HG02642 (cell line): ENCODE measurements at regions not wholly inside any gene's neighbourhood (a gene's known extent, or its start where the extent isn't known, plus 50 kb on each side); places are given as distances from the start of the nearest gene placed in this dataset.

ENCODE experiments used
- ATAC-seq: cut with Tn5 transposase; IDR thresholded peaks from one replicate; pipeline ENCODE4 v1.9.1; 2021; ENCODE audit warnings: mild to moderate bottlenecking; ENCODE audit not compliant: unreplicated experiment, poor library complexity

DNA sequence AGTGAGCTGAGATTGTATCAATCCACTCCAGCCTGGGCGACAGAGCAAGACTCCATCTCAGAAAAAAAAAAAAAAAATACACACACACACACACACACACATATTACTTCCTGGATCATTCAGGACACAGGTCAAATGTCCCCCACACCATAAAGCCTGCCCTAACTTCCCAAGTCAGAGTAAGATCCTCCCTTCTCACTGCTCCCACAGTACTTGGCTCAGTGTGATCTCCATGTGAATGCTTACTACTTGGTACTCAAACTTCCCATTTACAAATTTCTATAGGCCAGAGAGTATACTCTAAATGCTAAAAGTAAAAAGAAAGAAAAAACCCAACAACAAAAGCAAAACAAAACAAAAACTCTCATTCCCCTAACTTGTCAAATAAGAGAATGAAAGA, 386.8 kb downstream of the SLITRK6 start:
- ATAC-seq, result no peak

DNA sequence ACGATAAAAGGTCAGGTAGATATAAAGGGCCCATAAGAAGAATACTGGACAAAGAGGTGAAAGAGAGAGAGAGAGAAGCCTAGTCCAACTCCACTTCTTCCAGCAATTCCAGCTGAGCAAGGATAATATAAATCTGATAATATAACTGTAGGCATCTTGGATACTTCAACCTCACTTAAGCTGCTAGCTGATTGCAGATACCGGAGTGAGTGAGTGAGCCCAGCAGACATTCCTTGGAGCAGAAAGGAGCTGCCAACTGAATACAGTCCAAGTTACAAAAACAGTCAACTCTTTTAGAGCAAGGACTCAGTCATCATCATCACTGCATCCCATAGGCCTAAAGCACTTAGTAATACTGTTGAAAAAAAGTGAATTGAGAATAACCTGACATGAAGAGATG, 387.6 kb downstream of the SLITRK6 start:
- no peak for ATAC-seq

DNA sequence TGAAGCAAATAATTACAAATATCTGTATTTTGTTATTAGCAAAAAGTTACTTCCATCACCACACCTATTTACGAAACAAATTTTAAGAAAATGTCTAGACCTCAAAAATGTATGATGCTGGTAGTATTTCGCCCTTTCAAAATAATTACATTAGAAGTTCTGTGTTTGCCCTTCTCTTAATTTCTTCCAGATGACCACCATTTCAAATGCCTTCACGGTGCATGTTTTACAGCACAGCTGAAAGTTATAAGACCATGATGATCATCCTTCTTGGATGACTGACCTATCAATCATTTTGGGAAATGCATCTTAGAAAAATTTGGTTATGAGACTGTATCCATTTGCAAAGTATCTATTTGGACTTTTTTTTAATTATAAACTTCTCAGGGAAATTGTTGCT, 390.8 kb downstream of the SLITRK6 start:
- no peak for ATAC-seq

DNA sequence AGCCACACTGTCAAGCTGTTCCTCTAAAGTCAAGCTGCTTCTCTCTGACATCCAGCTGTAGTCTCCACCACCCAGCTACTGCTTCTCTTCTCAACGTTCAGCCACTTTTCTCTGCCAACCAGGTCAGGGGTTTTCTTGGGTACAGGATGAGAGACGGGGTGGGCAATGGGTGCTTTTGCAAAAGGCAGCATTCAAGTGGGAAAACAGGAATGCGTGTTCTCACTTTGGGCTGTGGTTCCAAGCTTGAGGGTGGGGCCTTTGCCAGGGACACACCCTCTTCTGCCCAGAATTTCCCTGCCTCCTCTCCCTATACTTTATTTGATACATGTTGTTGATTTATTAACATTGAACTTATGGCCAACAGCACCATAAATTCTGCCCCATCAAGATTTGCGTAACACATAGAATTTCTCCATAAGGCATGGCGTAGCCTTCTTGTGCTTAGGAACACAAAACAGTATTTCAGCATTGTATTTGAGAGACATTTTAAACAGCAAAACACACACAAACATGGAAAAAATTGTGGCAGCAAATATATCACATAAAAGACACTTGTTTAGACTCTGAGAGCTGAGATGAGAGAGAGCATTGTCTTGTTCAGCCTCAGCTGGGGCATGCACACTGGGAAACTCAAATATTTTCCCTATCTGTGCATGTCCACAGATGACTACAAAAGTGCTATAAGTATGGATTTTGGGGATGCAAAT, 392.8 kb downstream of the SLITRK6 start:
- no peak for ATAC-seq

DNA sequence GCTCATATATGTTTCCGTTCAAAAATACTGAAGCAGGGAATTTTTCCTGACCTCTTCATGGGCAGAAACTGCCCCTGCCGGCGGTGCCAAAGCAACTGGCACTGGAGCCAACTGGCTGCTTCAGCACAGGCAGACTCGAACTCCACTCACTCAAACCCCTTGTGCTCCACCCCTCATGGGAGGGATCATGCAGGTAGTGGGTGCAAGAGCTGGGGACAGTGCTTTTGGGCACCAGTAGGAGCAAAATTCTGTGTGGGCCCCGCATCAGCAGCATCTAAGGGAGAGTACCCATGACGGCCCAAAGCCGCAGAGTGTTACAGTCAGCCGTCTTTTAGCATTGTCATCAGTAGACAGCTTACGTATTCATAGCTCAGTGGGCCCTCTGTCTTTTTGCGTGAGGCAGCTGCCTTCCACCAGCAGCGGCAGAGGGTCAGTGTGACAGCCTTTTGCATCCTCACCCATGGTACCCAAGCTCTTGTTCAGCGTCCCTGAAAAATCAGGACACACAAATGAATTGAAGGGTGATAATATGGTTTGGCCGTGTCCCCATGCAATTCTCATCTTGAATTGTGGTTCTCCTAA, 393.8 kb downstream of the SLITRK6 start:
- ATAC-seq, result no peak

DNA sequence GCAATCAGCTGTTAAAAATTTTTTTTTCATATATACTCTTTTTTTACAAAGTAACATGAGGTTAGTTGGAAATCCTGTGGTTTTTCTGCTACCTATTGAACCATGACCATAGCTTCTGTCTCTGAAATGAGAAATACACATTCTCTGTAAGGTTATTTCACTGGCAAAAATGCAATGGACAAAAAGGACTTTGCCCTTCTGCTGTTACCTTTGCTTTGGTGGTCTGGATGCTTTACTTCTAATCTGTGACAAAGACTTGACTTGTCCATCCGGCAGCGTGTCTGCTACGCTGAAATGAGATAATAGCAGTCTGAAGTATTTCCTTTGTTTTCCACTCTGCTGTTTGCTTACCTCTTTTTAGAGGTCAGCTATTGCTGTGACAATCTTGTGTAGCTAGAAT, 412.8 kb downstream of the SLITRK6 start:
- ATAC-seq, result no peak

DNA sequence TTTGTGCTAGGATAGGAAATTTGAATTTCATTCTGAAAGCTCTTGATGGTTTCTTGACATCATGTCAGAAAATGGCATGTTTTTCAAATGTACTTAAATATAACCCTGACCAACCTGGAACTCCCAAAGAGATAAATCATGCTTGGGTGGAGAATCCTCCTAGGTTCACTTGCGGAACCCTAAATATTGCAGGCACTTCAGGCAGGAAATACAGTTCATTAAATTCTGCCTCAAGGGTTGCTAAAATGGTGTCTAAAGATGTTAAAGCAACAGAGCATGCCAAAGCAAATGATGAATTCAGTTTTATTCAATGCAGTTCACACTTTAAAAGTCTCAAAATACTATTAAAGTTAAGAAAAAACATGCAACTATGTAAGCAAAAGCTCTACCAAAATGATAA, 415.9 kb downstream of the SLITRK6 start:
- ATAC-seq, result no peak

DNA sequence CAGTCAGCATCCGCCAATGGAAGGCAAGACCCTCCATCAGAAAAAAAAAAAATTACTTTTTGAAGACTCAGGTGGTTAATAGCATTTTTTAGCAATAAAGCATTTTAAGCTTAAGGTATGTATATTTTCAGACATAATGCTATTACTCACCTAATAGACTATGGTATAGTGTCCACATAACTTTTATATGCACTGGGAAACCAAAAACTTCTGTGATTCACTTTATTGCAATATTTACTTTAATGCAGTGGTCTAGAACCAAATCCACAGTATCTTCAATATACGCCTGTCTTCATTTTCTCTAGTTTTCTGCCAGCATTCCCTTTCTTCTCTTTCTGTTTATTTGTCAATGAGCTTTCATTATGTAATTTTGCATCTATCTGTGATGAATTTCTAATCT, 418.1 kb downstream of the SLITRK6 start:
- no peak for ATAC-seq

DNA sequence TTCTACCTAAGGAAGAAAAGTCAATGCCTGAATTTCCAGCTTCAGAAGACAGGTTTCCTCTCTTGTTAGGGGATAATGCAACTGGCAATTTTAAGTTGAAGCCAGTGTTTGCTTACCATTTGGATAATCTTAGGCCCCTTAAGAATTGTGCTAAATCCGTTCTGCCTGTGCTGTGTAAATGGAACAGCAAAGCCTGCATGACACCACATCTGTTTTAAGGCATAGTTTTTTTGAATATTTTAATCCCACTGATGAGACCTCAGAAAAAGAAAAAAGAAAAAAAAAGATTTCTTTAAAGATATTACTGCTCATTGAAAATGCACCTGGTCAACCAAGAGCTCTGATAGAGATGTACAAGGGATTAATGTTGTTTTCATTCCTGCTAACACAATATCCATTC, 419.2 kb downstream of the SLITRK6 start:
- ATAC-seq, result no peak

DNA sequence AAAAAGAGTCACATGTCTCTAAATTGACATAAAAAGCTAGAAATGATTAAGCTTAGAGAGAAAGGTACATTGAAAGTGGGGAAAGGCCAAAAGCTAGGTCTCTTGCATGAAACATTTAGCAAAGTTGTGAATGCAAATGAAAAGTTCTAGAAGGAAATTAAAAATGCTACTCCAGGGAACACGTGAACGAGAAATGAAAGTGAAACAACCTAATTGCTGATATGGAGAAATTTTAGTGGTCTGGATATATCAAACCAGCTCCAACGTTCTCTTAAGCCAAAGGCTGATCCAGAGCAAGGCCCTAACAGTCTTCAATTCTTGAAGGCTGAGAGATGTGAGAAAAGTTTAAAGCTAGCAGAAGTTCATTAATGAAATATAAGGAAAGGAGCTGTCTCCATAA, 419.8 kb downstream of the SLITRK6 start:
- no peak for ATAC-seq

DNA sequence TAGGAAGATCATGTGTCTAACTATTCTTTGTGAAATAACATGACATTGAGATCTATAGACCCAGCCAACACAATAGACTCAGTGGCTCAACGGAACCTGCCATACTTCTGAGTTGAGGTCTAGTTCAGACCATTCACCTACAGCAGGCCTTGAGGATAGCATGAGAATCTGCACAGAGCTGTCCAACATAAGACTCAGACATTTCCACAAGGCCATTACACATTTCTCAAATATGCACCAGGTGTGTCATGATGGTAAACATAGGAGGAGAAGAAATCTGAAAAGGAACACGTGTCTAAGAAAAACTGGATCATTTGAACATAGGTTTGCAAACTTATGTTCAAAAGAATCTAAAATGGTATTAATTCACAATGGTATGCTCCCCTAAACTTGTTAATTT, 421.4 kb downstream of the SLITRK6 start:
- ATAC-seq, result no peak

DNA sequence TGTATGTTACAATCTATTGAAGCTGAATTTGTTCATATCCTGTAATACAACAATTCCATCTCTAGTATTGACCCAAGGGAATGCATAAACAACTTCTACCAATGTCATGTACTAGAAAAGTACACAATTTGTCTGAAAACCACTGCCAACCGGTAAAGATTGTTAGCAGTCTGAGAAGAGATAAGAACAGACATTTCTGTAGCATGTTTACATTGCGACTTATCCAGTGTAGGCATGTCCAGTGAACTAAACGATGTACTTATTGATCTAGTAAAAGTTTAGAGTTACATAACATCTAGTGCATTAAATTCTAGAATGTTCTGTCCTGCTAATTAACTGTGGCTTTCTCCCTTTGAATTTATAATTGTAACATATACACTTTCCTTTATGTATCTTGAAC, 425.9 kb downstream of the SLITRK6 start:
- no peak for ATAC-seq

DNA sequence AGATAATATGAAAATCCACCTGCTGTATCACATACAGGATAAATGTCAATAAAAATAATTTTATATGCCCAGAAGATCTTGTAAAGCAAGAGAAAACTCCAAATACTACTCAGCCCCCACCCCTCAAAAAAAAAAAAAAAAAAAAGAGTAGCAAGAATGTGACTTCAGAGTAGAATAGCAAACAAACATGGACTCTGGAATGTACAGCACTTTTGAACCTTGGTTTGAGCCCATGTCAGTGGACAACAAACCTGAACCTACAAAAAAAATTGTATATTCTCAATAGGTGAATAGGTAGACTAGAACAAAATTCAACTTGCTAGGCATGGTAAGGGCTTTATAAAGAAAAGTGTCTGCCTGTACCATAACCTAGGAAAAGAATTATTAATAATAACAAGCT, 428.0 kb downstream of the SLITRK6 start:
- no peak for ATAC-seq

DNA sequence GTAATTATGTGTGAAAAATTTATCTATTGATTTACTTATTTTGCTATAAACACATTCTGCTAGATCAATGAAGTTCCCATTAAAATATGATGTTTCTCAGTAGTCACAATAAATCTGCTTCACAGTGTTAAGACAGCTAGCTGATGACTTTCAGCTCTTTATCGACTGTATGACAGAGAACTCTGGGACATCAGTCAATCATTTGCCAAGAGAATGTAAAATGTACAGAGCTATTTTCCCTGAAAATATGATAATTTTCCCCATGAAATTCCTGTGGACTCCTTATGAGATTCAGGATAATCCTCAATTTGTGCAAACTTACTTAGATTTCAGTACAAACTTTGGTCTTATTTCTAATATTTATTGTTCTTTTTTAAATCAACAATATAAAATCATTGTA, 430.5 kb downstream of the SLITRK6 start:
- ATAC-seq, result no peak

DNA sequence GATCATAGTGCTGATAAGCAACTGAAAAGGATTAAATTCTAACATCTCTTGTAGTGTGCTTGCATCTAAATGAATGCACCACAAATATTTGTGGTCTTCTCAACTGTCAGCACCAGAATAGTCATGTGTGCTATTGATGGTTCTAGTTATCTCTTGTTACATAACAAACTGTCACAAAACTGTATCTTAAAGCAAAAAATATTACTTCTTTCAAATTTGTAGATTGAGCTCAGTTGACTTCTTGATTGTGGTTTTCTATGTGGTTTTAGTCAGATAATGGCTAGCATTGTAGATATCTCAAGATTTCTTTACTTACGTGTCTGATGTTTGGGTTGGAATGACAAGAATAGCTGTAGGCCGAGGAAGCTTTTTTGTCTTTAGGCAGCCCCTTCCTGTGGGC, 431.3 kb downstream of the SLITRK6 start:
- ATAC-seq, result no peak

DNA sequence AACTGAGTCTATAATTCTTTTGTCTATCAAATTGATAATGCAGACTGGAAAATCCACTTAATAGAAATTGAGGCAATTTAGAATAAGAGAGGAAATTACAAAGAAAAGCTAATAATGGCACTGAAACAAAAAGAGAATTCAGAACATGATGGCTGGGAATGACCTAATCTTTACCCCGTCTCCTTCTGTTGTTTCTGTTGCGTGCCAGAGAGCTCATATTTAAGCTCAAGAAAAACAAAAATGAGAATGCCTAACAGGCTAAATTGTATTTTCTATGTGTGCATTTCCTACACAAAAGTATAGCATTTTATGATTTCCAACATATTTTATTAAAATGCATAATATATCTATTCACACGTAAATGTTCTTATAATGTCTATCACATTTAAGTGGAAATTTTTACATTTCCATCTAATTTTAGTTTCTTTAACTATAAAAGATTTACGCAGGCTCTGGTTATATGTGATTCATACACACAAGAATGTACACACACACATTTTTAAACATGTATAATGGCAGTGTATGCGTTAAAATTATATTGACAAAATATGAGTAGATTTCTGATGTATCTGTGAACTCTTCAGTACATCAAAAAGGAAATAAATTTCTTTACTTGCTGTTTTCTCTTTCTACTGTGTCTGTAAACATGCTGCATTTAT, 432.3 kb downstream of the SLITRK6 start:
- no peak for ATAC-seq

DNA sequence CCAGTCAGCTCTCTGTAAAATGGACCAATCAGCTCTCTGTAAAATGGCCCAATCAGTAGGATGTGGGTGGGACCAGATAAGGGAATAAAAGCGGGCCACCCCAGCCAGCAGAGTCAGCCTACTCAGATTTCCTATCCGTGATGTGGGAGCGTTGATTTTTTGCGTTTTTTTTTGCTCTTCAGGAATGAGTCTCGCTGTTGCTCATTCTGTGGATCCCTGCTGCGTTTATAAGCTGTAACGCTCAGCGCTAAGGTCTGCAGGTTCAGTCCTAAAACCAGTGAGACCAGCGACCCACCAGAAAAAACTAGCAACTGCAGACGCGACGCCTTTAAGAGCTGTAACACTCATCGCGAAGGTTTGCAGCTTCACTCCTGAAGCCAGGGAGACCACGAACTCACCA, 435.7 kb downstream of the SLITRK6 start:
- no peak for ATAC-seq

DNA sequence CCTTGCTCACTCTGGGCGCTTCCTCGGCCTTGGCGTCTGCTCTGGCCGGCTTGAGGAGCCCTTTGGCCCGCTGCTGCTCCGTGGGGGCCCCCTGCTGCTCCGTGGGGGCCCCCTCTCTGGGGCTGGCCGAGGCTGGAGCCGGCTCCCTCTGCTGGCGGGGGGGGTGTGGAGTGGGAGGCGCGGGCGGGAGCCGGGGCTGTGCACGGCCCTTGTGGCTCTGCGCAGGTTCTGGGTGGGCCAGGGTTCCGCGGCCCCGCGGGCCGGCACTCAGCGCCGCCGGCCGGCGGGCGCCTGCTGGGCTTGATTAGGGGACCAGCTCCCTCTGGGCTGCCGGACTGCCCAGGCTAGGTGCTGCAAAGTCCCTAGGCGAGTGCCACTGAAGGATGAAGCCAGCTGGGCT, 436.2 kb downstream of the SLITRK6 start:
- no peak for ATAC-seq

DNA sequence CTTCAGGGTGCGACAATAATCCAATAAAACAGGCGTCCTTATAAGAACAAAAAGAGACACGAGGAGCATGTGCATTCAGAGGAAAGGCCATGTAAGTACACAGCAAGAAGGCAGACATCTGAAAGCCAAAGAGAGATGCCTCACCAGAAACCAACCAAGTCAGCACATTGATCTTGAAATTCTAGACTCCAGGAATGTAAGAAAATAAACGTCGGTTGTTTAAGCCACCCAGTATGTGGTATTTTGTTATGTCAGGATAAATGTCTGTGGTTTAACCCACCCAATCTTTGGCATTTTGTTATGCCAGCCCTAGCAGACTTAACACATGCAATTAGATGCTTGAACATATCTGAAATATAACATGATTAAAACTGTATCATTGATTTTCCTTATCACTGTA, 452.0 kb downstream of the SLITRK6 start:
- ATAC-seq, result no peak

DNA sequence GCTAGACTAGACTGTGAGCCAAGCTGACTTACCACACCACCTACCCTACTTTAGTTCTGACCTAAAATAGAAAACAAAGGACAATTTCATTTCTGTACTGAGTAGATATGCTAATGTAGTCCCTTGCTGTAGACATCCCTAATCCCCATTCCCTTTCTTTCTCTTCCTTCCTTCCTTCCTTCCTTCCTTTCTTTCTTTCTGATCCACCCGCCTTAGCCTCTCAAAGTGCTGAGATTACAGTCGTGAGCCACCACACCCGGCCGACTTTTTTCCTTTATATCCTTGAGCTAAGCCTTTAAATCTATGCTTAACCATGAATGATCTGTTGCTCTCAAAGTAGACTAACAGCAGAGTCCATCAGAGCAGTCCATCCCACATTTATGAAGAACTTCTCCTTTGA, 465.0 kb downstream of the SLITRK6 start:
- ATAC-seq, result no peak

DNA sequence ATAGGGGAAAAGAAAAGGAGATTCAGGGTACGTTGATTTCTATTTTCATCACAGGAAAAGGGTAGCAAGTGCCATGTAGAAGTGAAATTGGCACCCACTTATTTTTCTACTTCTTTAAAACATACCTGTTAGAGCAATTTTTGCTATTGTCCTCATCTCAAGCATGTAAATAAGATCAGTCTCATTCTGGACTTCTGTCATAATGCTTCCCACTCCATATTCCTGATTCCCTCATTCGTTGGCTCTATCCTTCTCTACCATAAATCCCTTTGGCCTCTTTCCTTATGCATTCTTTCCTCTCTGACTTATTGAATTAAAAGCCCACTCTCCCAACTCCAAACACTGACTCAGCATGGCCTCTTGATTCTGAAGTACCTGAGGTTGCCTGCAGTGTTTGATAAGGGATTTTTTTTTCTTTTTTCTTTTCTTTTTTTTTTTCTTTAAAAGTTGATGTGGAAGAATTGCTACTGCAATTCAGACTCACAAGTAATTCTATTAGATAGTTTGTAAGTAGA, 465.7 kb downstream of the SLITRK6 start:
- ATAC-seq, result no peak

DNA sequence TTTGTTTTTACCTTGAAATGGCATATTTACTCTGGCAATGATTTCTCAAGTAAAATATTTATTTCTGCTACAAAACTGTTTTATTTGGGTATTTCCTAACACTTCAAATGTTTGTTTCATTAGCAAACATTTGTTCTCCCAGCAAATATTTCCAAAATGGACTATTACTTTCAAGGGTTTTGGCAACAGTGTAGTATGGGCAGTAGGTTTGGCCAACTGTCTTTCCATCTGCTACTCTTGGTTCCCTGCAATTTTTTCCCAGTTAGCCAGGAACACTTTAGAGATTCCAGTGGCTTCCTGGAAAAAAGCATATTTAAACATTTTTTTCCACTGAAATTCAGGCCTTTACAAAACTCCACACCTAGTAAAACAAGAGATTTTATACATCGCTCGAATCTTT, 466.6 kb downstream of the SLITRK6 start:
- no peak for ATAC-seq
